ENCODE measurements at regions not wholly inside any gene's neighbourhood (a gene's known extent, or its start where the extent isn't known, plus 50 kb on each side); places are given as distances from the start of the nearest gene placed in this dataset.

DNA sequence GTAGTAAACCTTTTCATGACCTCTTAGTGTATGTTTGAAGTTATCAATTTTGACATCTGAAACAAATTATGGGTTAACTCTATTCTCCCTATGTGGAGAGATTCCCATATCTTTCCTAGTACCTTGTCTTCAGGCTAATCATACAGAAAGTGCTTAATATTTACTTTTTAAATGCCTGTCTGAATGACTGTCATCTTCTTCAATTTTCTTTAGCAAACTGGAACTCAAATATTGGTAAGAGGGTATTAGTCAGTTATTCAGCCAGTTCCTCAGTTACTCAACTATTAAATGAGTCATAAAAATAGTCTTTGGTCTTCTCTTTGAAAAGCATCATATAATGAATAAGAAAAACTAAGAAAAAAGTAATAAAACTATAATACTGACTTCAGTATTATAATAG, 1038.0 kb upstream of the PIK3C3 start:
- DNase-seq (ENCODE audit: low read depth) (peak; percentile 84), FAIRE-seq (no peak)
- H3K4me3 ChIP-seq (ENCODE audit: low read depth, low read length): no peak overlapping the region
- TF ChIP-seq, protein P1, sequence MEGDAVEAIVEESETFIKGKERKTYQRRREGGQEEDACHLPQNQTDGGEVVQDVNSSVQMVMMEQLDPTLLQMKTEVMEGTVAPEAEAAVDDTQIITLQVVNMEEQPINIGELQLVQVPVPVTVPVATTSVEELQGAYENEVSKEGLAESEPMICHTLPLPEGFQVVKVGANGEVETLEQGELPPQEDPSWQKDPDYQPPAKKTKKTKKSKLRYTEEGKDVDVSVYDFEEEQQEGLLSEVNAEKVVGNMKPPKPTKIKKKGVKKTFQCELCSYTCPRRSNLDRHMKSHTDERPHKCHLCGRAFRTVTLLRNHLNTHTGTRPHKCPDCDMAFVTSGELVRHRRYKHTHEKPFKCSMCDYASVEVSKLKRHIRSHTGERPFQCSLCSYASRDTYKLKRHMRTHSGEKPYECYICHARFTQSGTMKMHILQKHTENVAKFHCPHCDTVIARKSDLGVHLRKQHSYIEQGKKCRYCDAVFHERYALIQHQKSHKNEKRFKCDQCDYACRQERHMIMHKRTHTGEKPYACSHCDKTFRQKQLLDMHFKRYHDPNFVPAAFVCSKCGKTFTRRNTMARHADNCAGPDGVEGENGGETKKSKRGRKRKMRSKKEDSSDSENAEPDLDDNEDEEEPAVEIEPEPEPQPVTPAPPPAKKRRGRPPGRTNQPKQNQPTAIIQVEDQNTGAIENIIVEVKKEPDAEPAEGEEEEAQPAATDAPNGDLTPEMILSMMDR (IDR thresholded peaks at IDR 0.05; ENCODE audit: insufficient read depth, low read length, severe bottlenecking): no peak
- no peaks in the 10 kb centered on the region for H3K27me3 ChIP-seq (ENCODE audit: control insufficient read depth, insufficient read depth, low read length)
- no peaks in the 10 kb centered on the region for H3K36me3 ChIP-seq (ENCODE audit: control insufficient read depth, insufficient read depth, low read length)

DNA sequence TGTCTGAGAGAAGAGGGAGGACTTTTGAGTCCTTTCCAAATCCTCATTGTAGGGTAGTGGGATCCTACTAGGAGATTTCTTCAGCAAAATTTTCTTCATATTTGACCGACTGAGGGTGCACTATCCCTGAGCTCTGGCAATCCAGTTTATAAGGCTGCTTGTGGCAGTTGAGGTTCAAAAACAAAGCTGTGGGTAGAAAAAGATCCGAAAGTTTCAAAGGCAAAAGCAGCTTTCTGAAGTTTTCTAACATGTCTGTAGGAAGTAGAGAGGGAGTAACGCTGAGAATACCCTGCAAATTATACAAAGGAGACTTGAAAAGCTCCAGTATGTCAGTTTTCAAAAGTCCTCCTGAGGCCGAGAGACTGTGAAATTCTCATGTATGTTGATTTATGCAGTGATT, 1039.3 kb upstream of the PIK3C3 start:
- no peak for DNase-seq (ENCODE audit: low read depth)
- TF ChIP-seq, protein P1 (IDR thresholded peaks at IDR 0.05; ENCODE audit: insufficient read depth, low read length, severe bottlenecking): no peak
- no peak for FAIRE-seq
- no peaks in the 10 kb centered on the region for H3K27me3 ChIP-seq (ENCODE audit: control insufficient read depth, insufficient read depth, low read length)
- H3K36me3 ChIP-seq (ENCODE audit: control insufficient read depth, insufficient read depth, low read length): no peaks in the 10 kb centered on the region
- no peak overlapping the region for H3K4me3 ChIP-seq (ENCODE audit: low read depth, low read length)

DNA sequence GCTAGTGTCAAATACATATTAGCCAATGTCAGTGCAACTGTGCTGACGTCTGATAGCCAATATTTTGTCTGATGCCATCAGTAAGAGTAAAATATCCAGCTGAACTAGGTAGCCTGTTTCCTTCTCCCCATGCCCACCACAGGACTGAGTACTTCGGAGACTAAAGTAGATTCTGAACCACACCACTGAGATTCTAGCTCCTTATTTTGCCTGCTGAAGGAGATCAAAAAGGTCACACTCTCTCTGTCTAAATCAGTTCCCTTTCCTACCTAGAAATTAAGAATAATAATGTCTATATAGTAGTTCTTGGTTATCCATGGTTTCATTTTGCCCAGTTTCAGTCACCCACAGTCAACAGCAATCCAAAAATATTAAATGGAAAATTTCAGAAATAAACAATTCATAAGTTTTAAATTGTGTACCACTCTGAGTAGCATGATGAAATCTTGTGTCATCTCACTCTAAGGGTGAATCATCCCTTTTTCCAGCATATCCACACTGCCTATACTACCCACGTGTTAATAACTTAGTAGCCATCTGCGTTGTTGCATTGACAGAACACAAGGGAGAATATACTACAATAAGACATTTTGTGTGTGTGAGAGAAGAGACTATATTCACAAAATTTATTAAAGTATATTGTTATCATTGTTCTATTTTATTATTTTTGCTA, 1043.3 kb upstream of the PIK3C3 start:
- no peaks in the 10 kb centered on the region for H3K27me3 ChIP-seq (ENCODE audit: control insufficient read depth, insufficient read depth, low read length)
- no peak overlapping the region for H3K4me3 ChIP-seq (ENCODE audit: low read depth, low read length)
- TF ChIP-seq, protein P1 (IDR thresholded peaks at IDR 0.05; ENCODE audit: insufficient read depth, low read length, severe bottlenecking): no peak
- DNase-seq (ENCODE audit: low read depth) (peak; percentile 75), FAIRE-seq (no peak)
- H3K36me3 ChIP-seq (ENCODE audit: control insufficient read depth, insufficient read depth, low read length): no peaks in the 10 kb centered on the region

DNA sequence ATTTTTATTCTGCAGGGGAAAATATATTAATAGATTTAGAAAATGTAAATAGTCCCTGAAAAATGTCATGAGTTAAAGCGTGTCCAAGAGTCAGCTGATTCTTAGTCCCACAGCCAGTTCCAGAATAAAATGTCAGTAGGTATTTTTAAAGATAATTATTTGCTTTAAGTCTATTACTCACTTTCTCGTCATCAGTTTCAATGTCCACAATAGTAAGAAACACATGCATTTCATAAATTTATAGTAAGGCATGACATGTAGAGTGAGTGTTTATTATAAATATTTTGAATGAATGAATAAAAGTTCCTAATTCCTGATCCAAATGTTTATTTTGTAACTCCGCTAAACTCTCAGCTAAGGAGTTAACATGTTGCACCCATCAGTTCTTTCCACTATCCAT, 1044.0 kb upstream of the PIK3C3 start:
- H3K4me3 ChIP-seq (ENCODE audit: low read depth, low read length): no peak overlapping the region
- TF ChIP-seq, protein P1 (IDR thresholded peaks at IDR 0.05; ENCODE audit: insufficient read depth, low read length, severe bottlenecking): no peak
- FAIRE-seq (no peak), DNase-seq (ENCODE audit: low read depth) (no peak)
- H3K27me3 ChIP-seq (ENCODE audit: control insufficient read depth, insufficient read depth, low read length): no peaks in the 10 kb centered on the region
- H3K36me3 ChIP-seq (ENCODE audit: control insufficient read depth, insufficient read depth, low read length): no peaks in the 10 kb centered on the region

DNA sequence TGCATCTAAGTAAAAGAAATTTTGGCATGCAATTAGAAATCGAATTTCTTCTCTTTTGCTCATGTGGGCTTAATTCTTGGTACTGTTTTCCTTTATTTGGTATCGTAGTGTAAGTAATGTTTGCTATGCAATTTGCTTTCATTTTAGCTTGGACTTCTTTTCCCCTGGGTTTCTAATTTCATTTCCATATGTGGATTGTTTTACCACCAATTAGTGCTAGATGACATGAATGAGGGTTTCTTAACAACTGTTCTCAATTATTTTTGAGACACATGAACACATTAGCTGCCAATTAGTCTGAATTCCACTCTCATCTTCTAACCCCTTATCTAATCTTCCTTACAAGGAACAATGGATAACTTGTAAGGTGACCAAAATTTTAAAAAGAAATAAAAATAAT, 1047.2 kb upstream of the PIK3C3 start:
- Histone ChIP-seq H3K36me3 (ENCODE audit: control insufficient read depth, insufficient read depth, low read length) (no peaks in the 10 kb centered on the region), H3K4me3 (ENCODE audit: low read depth, low read length) (no peak overlapping the region), H3K27me3 (ENCODE audit: control insufficient read depth, insufficient read depth, low read length) (no peaks in the 10 kb centered on the region)
- DNase-seq (ENCODE audit: low read depth): no peak
- TF ChIP-seq, protein P1 (IDR thresholded peaks at IDR 0.05; ENCODE audit: insufficient read depth, low read length, severe bottlenecking): no peak
- no peak for FAIRE-seq

DNA sequence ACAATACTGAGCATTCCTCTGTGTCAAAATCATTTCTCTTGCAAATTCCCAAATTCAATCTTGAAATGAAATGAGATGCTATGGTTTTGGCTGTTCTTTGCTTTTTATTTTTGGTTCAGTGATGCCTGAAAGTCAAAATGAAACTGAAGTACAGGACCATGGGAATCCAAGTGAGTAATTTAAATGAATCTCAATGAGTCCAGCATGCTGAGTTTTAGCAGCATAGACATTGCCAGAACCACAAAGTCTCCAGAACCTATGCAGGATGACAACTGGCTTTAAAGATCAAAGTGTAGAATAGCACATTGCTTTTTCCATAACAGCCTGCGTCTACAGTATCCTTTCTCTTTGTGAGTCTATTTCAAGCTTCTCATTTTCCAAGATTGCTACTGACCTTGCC, 1050.7 kb upstream of the PIK3C3 start:
- Histone ChIP-seq H3K27me3 (ENCODE audit: control insufficient read depth, insufficient read depth, low read length) (no peaks in the 10 kb centered on the region), H3K4me3 (ENCODE audit: low read depth, low read length) (no peak overlapping the region), H3K36me3 (ENCODE audit: control insufficient read depth, insufficient read depth, low read length) (no peaks in the 10 kb centered on the region)
- FAIRE-seq (no peak), DNase-seq (ENCODE audit: low read depth) (no peak)
- TF ChIP-seq, protein P1 (IDR thresholded peaks at IDR 0.05; ENCODE audit: insufficient read depth, low read length, severe bottlenecking): no peak

All from bronchial epithelial cell (primary cell).